ENCODE measurements at regions not wholly inside any gene's neighbourhood (a gene's known extent, or its start where the extent isn't known, plus 50 kb on each side); places are given as distances from the start of the nearest gene placed in this dataset.

GRCh38 chr6:153882411-153882810 lies 156.6 kb upstream of the OPRM1 start:
- DNase-seq = no peak

GRCh38 chr6:153873541-153873940 lies 165.5 kb upstream of the OPRM1 start:
- no peak for DNase-seq

GRCh38 chr6:153872946-153873345 lies 166.1 kb upstream of the OPRM1 start:
- no peak for DNase-seq

GRCh38 chr6:153862927-153863326 lies 176.1 kb upstream of the OPRM1 start:
- DNase-seq = no peak

GRCh38 chr6:153862139-153862538 lies 176.9 kb upstream of the OPRM1 start:
- no peak for DNase-seq

- DNase-seq = no peak
Measured at GRCh38 chr6:153858529-153858928, 180.5 kb upstream of the OPRM1 start.

- DNase-seq = no peak
Measured at GRCh38 chr6:153856929-153857376, 182.1 kb upstream of the OPRM1 start.

- DNase-seq = no peak
Measured at GRCh38 chr6:153852481-153852880, 186.6 kb upstream of the OPRM1 start.

- no peak for DNase-seq
Measured at GRCh38 chr6:153852034-153852433, 187.0 kb upstream of the OPRM1 start.

GRCh38 chr6:153849072-153849779 lies 189.8 kb upstream of the OPRM1 start:
- peak in 4 of 58 donors; percentile 0 to 10 (median 2) for DNase-seq

- DNase-seq = no peak
Measured at GRCh38 chr6:153843420-153843819, 195.6 kb upstream of the OPRM1 start.

GRCh38 chr6:153842491-153842890 lies 196.5 kb upstream of the OPRM1 start:
- no peak for DNase-seq

GRCh38 chr6:153840039-153840850 lies 198.8 kb upstream of the OPRM1 start:
- no peak for DNase-seq

GRCh38 chr6:153832543-153832942 lies 206.5 kb upstream of the OPRM1 start:
- DNase-seq = no peak

- DNase-seq = no peak
Measured at GRCh38 chr6:153831350-153832078, 207.5 kb upstream of the OPRM1 start.

GRCh38 chr6:153817173-153817572 lies 221.9 kb upstream of the OPRM1 start:
- DNase-seq = no peak

- no peak for DNase-seq
Measured at GRCh38 chr6:153816366-153816765, 222.7 kb upstream of the OPRM1 start.

GRCh38 chr6:153814136-153814535 lies 224.9 kb upstream of the OPRM1 start:
- DNase-seq = no peak

GRCh38 chr6:153804755-153805330 lies 234.2 kb upstream of the OPRM1 start:
- DNase-seq = no peak

GRCh38 chr6:153801917-153802316 lies 237.1 kb upstream of the OPRM1 start:
- no peak for DNase-seq

- no peak for DNase-seq
Measured at GRCh38 chr6:153800580-153801188, 238.4 kb upstream of the OPRM1 start.

Measured in anterior cingulate cortex (tissue), 58 donors.